ENCODE measurements at regions not wholly inside any gene's neighbourhood (a gene's known extent, or its start where the extent isn't known, plus 50 kb on each side); places are given as distances from the start of the nearest gene placed in this dataset.

DNA sequence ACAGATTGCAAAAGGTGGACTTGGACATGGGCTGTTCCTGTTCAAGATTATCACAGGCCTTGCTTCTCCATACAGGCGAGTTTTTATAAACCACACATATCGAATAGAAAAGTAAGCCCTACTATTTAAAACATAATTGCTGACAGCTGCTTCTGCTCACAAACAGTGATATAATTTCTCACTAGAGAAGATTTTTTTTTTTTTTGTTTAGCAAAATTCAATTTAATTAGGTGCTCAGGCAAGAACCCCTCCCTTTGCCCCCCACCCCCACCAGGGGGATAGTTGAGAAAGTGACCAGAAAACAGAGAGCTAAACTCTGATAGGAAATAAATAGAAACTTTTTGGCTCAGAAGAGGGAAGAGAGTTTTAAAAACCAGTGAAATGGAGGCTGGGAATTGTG is 132.8 kb upstream of the CRY1 start:
- ChIA-PET POLR2A (no interaction called here), CTCF (interaction anchor here (1.9 kb wide), 1 partner anchor 18 kb away, joined by 5 read pairs; no protein-coding TSS in a partner anchor)
- dilution Hi-C loops (cut with MboI; ENCODE audit: extremely low pct_ligation_motif_present, low sequenced_read_pairs) (no loop called here), intact Hi-C loops (cut with micrococcal nuclease) (no loop called here)
- Histone ChIP-seq H4K20me1 (replicated peaks; ENCODE audit: control insufficient read depth, extremely low read depth, insufficient read depth, low read length) (no peaks in the 10 kb centered on the region), H3K27ac (ENCODE audit: insufficient read depth, low read depth, low read length) (no peak overlapping the region), H3K9me1 (replicated peaks; ENCODE audit: control insufficient read depth, extremely low read depth, insufficient read depth, low read length) (no peaks in the 10 kb centered on the region), H3K4me3 (replicated peaks in 1 of 3; ENCODE audit: insufficient read depth in 1 of 3, low read depth in 1 of 3, low read length in 3 of 3) (no peak overlapping the region), H2AFZ (ENCODE audit: low read depth, low read length) (no peak overlapping the region), H3K4me1 (ENCODE audit: control insufficient read depth, extremely low read depth, insufficient read depth, low read length) (no peaks in the 10 kb centered on the region), H3K36me3 (ENCODE audit: control insufficient read depth in 2 of 2, extremely low read depth in 1 of 2, insufficient read depth in 2 of 2, low read length in 2 of 2) (no peaks in the 10 kb centered on the region), H3K9ac (replicated peaks; ENCODE audit: extremely low read depth, insufficient read depth, low read length) (no peak overlapping the region), H3K4me2 (ENCODE audit: insufficient read depth, low read length) (no peak overlapping the region), H3K27me3 (ENCODE audit: control insufficient read depth in 2 of 2, insufficient read depth in 2 of 2, low read length in 2 of 2) (no peaks in the 10 kb centered on the region), H3K9me3 (replicated peaks; ENCODE audit: control insufficient read depth, insufficient read depth, low read length) (no peaks in the 10 kb centered on the region), H3K79me2 (ENCODE audit: control insufficient read depth, insufficient read depth, low read length) (no peaks in the 10 kb centered on the region)
- TF ChIP-seq POLR2A (IDR thresholded peaks at IDR 0.05; ENCODE audit: low read depth, low read length), result no peak
- TF ChIP-seq, protein P1, sequence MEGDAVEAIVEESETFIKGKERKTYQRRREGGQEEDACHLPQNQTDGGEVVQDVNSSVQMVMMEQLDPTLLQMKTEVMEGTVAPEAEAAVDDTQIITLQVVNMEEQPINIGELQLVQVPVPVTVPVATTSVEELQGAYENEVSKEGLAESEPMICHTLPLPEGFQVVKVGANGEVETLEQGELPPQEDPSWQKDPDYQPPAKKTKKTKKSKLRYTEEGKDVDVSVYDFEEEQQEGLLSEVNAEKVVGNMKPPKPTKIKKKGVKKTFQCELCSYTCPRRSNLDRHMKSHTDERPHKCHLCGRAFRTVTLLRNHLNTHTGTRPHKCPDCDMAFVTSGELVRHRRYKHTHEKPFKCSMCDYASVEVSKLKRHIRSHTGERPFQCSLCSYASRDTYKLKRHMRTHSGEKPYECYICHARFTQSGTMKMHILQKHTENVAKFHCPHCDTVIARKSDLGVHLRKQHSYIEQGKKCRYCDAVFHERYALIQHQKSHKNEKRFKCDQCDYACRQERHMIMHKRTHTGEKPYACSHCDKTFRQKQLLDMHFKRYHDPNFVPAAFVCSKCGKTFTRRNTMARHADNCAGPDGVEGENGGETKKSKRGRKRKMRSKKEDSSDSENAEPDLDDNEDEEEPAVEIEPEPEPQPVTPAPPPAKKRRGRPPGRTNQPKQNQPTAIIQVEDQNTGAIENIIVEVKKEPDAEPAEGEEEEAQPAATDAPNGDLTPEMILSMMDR (IDR thresholded peaks at IDR 0.05; ENCODE audit: extremely low read depth in 1 of 2, insufficient read depth in 1 of 2, low read depth in 1 of 2, low read length in 2 of 2), result no peak
- TF ChIP-seq MAX (IDR thresholded peaks at IDR 0.05; ENCODE audit: insufficient read depth, insufficient read length), result no peak
- no peak for TF ChIP-seq MYC (IDR thresholded peaks at IDR 0.05; ENCODE audit: low read depth, low read length)
- BruUV-seq (replicated peaks), result no TSS peak
- no peak for FAIRE-seq
- no peak for DNase-seq (ENCODE audit: low read depth, low spot score)

DNA sequence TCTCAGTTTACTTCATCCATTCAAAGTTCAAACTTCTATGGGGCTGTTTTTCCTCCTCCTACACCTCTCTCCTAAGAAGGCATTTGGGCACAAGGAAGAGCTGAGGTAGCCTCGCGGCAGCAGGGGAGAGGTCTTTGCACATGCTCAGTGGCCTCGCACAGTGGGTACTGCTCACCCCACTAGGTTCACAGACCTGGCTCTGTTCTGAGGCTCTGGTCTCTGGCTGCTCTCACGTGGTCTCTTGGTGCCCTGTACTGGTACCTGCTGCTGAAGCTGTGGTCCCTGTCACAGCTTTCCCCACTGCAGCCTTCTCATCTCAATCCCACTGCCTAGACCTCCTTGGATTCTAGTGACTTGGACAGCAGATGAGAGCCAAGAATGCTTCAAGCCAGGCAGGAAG is 134.7 kb upstream of the CRY1 start:
- Histone ChIP-seq H3K9me1 (replicated peaks; ENCODE audit: control insufficient read depth, extremely low read depth, insufficient read depth, low read length) (no peaks in the 10 kb centered on the region), H3K9ac (replicated peaks; ENCODE audit: extremely low read depth, insufficient read depth, low read length) (no peak overlapping the region), H3K27ac (ENCODE audit: insufficient read depth, low read depth, low read length) (no peak overlapping the region), H4K20me1 (replicated peaks; ENCODE audit: control insufficient read depth, extremely low read depth, insufficient read depth, low read length) (no peaks in the 10 kb centered on the region), H3K4me3 (replicated peaks in 1 of 3; ENCODE audit: insufficient read depth in 1 of 3, low read depth in 1 of 3, low read length in 3 of 3) (no peak overlapping the region), H3K36me3 (ENCODE audit: control insufficient read depth in 2 of 2, extremely low read depth in 1 of 2, insufficient read depth in 2 of 2, low read length in 2 of 2) (no peaks in the 10 kb centered on the region), H3K4me1 (ENCODE audit: control insufficient read depth, extremely low read depth, insufficient read depth, low read length) (no peaks in the 10 kb centered on the region), H3K4me2 (ENCODE audit: insufficient read depth, low read length) (no peak overlapping the region), H3K27me3 (ENCODE audit: control insufficient read depth in 2 of 2, insufficient read depth in 2 of 2, low read length in 2 of 2) (no peaks in the 10 kb centered on the region), H3K79me2 (ENCODE audit: control insufficient read depth, insufficient read depth, low read length) (no peaks in the 10 kb centered on the region), H3K9me3 (replicated peaks; ENCODE audit: control insufficient read depth, insufficient read depth, low read length) (no peaks in the 10 kb centered on the region), H2AFZ (ENCODE audit: low read depth, low read length) (no peak overlapping the region)
- dilution Hi-C loops (cut with MboI; ENCODE audit: extremely low pct_ligation_motif_present, low sequenced_read_pairs), result no loop called here
- no TSS peak for BruUV-seq (replicated peaks)
- CTCF ChIA-PET, result interaction anchor here (1.2 kb wide), 1 partner anchor 9 kb away, joined by 3 read pairs; no protein-coding TSS in a partner anchor
- TF ChIP-seq, protein P1 (IDR thresholded peaks at IDR 0.05; ENCODE audit: extremely low read depth in 1 of 2, insufficient read depth in 1 of 2, low read depth in 1 of 2, low read length in 2 of 2), result no peak
- TF ChIP-seq MAX (IDR thresholded peaks at IDR 0.05; ENCODE audit: insufficient read depth, insufficient read length) (no peak), EZH2 (IDR thresholded peaks at IDR 0.05; ENCODE audit: borderline replicate concordance, low read depth, low read length, severe bottlenecking) (no peak), FOS (IDR thresholded peaks at IDR 0.05; ENCODE audit: borderline replicate concordance, insufficient read depth, low read length) (no peak), GATA2 (IDR thresholded peaks at IDR 0.05; ENCODE audit: insufficient read depth, insufficient read length, low read depth, low read length) (no peak), JUN (IDR thresholded peaks at IDR 0.05; ENCODE audit: borderline replicate concordance, insufficient read depth, insufficient read length, low read depth) (no peak), MYC (IDR thresholded peaks at IDR 0.05; ENCODE audit: low read depth, low read length) (no peak), POLR2AphosphoS5 (IDR thresholded peaks at IDR 0.05; ENCODE audit: insufficient read depth, low read depth, low read length) (no peak), POLR2A (IDR thresholded peaks at IDR 0.05; ENCODE audit: low read depth, low read length) (no peak)
- no peak for FAIRE-seq
- POLR2A ChIA-PET, result no interaction called here
- no peak for DNase-seq (ENCODE audit: low read depth, low spot score)
- intact Hi-C loops (cut with micrococcal nuclease), result no loop called here
